ENCODE measurements at regions not wholly inside any gene's neighbourhood (a gene's known extent, or its start where the extent isn't known, plus 50 kb on each side); places are given as distances from the start of the nearest gene placed in this dataset.
"Not testable (repeated sequence)": the region's sequence is repeated elsewhere in the genome, so short reads cannot be mapped to it uniquely, and the experiment has no call there.

DNA sequence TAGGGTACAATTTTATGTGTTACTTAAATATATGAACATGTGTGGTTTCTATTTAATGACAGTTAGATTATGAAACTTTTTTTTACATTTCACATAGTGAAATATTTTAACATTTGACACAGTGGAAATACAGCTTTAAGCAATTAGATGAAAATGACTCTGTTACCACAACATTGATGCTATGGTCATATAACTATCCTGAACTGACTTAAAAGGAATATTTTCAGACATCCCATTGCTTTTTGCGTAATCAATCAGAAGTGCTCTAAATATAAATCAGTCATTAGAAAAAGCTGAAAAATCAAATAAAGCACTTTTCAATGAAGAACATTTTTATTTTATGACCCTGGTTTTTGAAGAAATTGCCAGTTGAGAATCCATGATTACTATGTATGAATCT, 80.3 kb downstream of the UFM1 start:
- H3K4me3 ChIP-seq (ENCODE audit: low read depth, low read length), result no peak overlapping the region
- TF ChIP-seq, protein P1, sequence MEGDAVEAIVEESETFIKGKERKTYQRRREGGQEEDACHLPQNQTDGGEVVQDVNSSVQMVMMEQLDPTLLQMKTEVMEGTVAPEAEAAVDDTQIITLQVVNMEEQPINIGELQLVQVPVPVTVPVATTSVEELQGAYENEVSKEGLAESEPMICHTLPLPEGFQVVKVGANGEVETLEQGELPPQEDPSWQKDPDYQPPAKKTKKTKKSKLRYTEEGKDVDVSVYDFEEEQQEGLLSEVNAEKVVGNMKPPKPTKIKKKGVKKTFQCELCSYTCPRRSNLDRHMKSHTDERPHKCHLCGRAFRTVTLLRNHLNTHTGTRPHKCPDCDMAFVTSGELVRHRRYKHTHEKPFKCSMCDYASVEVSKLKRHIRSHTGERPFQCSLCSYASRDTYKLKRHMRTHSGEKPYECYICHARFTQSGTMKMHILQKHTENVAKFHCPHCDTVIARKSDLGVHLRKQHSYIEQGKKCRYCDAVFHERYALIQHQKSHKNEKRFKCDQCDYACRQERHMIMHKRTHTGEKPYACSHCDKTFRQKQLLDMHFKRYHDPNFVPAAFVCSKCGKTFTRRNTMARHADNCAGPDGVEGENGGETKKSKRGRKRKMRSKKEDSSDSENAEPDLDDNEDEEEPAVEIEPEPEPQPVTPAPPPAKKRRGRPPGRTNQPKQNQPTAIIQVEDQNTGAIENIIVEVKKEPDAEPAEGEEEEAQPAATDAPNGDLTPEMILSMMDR (IDR thresholded peaks at IDR 0.05; ENCODE audit: low read depth, low read length, missing control alignments), result no peak
- DNase-seq (ENCODE audit: low read depth), result no peak

DNA sequence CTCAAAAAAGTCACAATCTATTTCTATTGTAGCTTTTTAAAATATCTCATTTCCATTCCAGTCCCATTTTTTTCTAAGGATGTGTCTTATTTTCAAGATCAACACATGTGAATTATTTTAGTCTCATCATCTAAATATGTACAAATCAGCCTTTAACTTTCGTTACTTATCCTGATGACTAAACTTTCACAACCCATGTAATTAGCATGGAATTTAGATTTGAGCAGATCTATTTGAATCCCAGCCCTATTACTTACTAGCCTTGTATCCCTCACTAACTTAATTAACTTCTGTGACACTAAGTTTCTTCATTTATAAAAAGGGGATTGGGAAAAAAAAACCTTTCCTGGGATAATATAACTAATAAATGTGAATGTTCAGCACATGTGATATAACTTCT, 81.1 kb downstream of the UFM1 start:
- no peak for DNase-seq (ENCODE audit: low read depth)
- TF ChIP-seq, protein P1 (IDR thresholded peaks at IDR 0.05; ENCODE audit: low read depth, low read length, missing control alignments), result no peak
- H3K4me3 ChIP-seq (ENCODE audit: low read depth, low read length), result no peak overlapping the region

- DNase-seq (ENCODE audit: low read depth), result no peak
- H3K4me3 ChIP-seq (ENCODE audit: low read depth, low read length), result no peak overlapping the region
These were observed 91.0 kb downstream of the UFM1 start for GRCh38 chr13:38440666-38441065.

GRCh38 chr13:38444904-38445303, 95.3 kb downstream of the UFM1 start:
- TF ChIP-seq, protein P1 (IDR thresholded peaks at IDR 0.05; ENCODE audit: low read depth, low read length, missing control alignments), result no peak
- no peak overlapping the region for H3K4me3 ChIP-seq (ENCODE audit: low read depth, low read length)
- DNase-seq (ENCODE audit: low read depth), result no peak

More at GRCh38 chr13:38440666-38441065, 91.0 kb downstream of the UFM1 start:
- TF ChIP-seq, protein P1 (IDR thresholded peaks at IDR 0.05; ENCODE audit: low read depth, low read length, missing control alignments), result no peak

DNA sequence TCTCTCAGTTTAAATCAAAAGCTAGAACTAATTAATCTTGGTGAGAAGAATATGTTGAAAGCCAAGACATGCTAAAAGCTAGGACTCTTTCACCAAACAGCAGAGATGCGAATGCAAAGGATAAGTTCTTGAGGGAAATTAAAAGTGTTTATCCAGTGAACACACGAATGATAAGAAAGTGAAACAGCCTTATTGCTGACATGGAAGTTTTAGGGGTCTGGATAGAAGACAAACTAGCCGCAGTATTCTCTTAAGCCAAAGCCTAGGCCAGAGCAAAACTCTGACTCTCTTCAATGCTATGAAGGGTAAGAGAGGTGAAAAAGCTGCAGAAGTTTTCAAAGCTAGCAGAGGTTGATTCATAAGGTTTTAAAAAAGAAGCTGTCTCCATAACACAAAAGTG, 103.0 kb downstream of the UFM1 start:
- TF ChIP-seq, protein P1 (IDR thresholded peaks at IDR 0.05; ENCODE audit: low read depth, low read length, missing control alignments), result no peak
- H3K4me3 ChIP-seq (ENCODE audit: low read depth, low read length), result no peak overlapping the region
- no peak for DNase-seq (ENCODE audit: low read depth)

GRCh38 chr13:38462605-38463004, 113.0 kb downstream of the UFM1 start:
- peak; percentile 5 for DNase-seq (ENCODE audit: low read depth)
- no peak overlapping the region for H3K4me3 ChIP-seq (ENCODE audit: low read depth, low read length)
- TF ChIP-seq, protein P1 (IDR thresholded peaks at IDR 0.05; ENCODE audit: low read depth, low read length, missing control alignments), result no peak

GRCh38 chr13:38463048-38463447, 113.4 kb downstream of the UFM1 start:
- TF ChIP-seq, protein P1 (IDR thresholded peaks at IDR 0.05; ENCODE audit: low read depth, low read length, missing control alignments), result no peak
- no peak for DNase-seq (ENCODE audit: low read depth)
- no peak overlapping the region for H3K4me3 ChIP-seq (ENCODE audit: low read depth, low read length)

DNA sequence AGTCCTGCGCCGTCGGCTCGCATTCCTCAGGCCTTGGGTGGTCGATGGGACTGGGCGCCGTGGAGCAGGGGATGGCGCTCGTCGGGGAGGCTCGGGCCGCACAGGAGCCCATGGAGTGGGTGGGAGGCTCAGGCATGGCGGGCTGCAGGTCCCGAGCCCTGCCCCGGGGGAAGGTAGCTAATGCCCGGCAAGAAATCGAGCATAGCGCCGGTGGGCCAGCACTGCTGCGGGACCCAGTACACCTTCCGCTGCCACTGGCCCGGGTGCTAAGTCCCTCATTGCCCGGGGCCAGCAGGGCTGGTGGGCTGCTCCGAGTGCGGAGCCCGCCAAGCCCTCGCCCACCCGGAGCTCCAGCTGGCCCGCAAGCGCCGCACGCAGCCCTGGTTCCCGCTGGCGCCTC, 122.8 kb downstream of the UFM1 start:
- DNase-seq (ENCODE audit: low read depth); H3K4me3 ChIP-seq (ENCODE audit: low read depth, low read length): not testable (repeated sequence)
